NCI-H2029 treated with DMSO at 0.1 percent for 48 hours (cell line): ENCODE measurements at regions not wholly inside any gene's neighbourhood (a gene's known extent, or its start where the extent isn't known, plus 50 kb on each side); places are given as distances from the start of the nearest gene placed in this dataset.
"Not testable (repeated sequence)": the region's sequence is repeated elsewhere in the genome, so short reads cannot be mapped to it uniquely, and the experiment has no call there.

Experiments used
- DNase-seq: peaks from one replicate; lab custom pipeline; 2025; lab: John Stamatoyannopoulos, UW

- DNase-seq = no peak
These were observed 248.7 kb downstream of the TTC6 start for GRCh38 chr14:37843954-37844607.

DNA sequence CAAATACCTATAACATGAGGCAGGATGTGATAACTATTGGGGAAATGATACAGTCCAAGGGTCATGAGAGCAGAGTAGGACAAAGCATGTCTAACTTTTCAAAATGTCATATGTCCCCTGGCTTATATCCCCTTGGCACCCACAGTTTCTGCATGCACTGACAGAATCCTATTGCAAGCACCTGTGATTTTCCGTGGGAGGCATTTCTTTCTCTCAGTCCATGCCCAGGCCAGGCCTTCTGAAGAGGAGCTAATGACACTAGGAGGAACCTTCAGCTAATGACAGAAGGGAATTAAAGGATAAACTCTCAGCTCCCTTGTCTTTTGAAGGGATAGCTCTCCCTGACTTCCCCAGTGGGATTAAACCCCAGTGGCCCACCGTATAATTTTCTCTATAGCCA is 249.2 kb downstream of the TTC6 start:
- no peak for DNase-seq

- DNase-seq = no peak
These were observed 253.7 kb downstream of the TTC6 start for GRCh38 chr14:37848985-37849621.

GRCh38 chr14:37851054-37851453 is 255.6 kb downstream of the TTC6 start:
- no peak for DNase-seq

DNA sequence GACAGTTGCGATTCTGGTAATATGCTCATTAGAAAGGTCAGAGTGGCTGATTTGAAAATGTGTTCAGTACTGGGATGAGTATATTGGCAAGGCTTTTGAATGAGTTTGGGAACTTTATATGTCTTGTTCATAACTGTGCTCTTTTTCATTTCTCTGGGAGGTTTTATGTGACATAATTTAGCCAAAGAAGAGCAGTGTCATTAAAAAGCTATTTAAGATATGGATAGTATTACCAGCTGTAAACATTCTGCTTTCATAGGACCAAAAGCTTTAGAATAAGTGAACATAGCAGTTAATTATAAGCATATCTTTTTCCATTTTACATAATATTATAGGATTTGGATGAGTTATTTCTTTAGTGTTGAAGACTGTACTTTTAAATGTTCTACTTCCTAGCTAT is 260.4 kb downstream of the TTC6 start:
- DNase-seq = no peak

- no peak for DNase-seq
These were observed 262.4 kb downstream of the TTC6 start for GRCh38 chr14:37857774-37858266.

- DNase-seq = no peak
These were observed 263.3 kb downstream of the TTC6 start for GRCh38 chr14:37858733-37859132.

DNA sequence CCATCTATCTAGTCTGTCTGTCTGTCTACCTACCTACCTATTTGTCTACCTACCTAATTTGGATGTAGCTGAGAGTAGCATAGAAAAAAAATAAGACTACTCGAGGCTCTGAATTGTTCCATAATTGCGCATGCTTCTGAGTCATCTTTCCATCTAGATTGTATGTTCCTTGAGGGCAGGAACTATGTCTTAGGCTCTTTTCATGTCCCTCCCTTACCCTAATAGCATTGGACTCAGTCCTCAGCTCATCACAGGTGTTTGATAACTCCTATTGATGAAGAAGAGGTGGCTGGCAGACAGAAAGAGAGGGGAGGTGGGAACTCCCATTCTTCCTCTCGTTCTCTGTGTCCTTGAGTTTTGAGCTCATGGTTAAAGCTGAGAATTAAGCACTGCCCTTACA is 263.7 kb downstream of the TTC6 start:
- DNase-seq = no peak

DNA sequence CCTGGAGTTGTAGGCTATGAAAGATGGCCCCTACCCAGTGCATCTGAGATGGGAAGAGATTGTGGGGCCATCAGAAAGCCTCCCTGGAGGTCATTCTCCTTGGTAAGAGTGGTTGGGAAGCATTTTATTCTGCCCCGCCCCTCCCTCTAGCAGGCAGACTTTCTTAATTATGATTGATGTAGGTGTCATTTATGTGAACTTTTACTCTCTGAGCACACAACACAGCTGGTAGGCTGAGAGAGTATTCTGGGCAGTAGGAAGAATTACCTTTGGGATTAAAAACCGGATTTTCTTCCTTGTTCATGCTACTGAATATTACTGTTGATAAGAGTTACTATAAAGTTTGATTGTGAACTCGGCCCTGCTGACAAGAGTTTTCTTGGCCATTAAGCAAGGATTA is 266.8 kb downstream of the TTC6 start:
- no peak for DNase-seq

GRCh38 chr14:37864128-37864527 is 268.7 kb downstream of the TTC6 start:
- no peak for DNase-seq

DNA sequence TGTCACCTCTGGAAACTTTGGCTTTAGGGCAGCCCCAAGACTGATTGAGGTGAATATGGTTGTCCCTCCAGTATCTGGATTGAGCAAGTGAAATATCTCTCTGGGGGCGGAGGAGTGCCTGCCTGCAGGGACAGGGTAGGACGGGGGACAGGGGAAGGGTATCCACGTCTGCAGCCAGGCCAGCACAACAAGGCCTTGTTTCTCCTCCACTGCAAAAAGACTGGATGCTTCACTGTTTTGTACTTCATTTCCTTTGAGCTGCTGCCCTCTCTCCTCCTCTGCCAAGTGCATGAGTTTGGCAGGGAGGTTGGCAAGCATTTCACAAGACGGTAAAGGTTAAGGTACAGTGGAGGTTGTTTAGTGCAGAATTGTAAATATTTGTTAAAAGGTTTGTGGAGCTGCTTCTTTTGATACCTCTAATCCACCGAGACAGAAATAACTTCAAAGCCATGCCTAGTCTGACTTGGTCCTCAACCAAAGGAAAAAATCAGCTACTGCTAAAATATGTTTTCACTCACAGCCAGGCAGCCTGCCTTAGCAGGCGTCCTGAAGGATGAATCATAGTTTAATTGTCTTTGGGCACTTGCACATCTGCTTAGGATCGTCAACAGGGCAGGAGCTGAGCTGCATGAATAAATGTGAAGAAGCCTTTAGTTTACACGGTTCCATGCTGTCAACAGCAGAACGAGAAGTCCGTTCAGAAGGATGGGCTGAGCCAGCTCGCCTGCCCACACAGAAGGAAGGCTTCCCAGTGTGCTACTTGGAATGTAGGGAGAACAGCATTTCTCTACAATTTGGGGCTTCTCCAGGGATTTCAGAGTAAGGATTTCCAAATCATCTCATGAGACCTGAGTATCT is 269.7 kb downstream of the TTC6 start:
- no peak for DNase-seq

DNA sequence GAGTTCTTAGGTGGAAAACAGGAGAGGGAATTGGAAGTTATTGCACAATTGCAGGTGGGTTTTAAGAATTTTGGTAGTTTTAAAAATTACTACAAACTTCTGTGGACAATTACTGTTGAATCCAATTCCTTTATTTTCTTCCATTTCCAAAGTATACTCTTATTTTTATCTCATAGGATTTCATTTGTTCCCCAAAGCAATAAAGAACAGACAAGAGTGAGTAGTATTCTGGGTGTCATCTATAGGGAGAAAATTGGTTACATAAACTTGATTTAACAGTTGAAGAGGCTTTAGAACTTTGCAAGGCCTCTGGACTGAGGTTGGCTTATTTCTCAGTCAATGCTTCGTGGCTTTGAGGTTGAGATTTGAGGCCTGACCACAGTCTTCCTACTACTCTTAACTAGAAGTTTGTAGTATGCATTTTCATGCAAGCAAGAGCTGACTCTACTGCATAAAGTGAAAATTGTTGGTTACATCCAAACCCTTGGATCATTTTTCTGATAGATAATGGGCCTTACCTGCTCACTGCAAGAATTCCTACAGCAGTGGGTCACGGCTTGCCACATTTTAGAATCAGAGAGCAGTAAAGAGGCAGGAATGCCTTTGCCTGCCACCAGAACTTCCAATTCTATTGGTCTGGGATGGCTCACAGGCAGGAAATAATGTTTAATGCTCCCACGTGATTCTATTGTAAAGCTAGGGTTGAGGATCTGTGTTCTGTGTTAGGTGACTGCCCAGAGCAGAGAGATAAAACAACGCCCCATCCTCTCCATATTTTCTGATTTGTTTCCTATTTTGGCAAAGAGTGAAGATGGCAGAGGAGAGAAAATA is 270.5 kb downstream of the TTC6 start:
- DNase-seq = no peak

DNA sequence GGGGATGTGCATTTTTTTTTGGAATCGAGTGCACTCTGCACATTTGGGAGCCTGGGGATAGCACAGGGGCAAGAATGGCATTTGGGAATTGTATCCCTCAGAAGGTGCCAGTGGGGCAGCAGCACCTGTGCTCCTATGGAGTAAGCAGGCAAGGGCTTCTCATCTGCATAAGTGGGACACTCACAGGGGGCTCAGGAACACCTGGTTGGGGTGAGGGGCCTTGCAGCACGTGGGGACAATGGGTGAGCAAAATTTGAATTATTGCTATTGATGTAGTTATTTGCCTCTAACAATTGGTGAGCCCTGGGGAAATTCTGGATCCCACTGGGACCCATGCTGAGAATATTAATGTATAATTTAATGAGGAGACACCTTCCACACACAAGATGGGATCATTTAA is 274.2 kb downstream of the TTC6 start:
- no peak for DNase-seq

DNA sequence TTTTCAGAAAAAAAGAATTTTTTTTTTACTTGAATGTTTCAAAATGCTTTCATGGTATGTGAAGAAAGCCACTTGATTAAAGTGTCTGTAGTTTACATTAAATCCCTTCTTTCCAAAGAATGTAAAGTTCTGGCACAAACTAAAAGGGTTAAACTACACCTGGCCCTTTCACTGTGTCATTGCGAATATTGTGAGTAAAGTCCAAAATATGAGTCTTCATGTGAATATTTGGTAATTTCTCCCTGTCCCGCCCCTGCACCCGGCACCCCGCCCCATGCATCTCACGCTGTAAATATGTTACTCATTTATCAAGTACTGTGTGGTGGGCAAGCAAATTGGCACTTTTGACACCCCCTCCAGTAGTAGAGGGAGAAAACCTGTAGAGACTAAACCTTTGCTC is 274.7 kb downstream of the TTC6 start:
- no peak for DNase-seq

GRCh38 chr14:37870632-37871346 is 275.4 kb downstream of the TTC6 start:
- no peak for DNase-seq

- not testable (repeated sequence) for DNase-seq
These were observed 278.6 kb downstream of the TTC6 start for GRCh38 chr14:37874065-37874428.

- DNase-seq = peak; percentile 91
These were observed 279.1 kb downstream of the TTC6 start for GRCh38 chr14:37874429-37875109.

GRCh38 chr14:37888234-37888633 is 292.8 kb downstream of the TTC6 start:
- DNase-seq = no peak

DNA sequence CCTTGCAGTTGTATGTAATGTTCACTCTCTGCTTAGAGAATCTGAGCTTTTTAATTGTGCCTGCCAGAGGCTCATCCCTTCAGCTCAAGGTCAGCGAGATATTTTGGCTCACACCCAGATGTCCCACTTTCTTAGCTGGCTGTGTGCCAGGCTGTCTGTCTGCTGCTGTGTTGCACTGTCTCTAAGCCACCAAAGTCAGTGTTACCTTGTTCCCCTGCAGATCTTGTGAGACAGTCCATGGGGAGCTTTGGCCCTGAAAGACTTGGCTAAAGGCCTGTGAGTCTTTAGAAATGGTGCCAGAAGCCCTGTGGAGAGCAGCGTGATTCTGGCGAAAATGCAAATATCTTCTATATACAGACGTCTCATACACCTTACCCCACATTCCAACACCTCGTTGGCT is 293.7 kb downstream of the TTC6 start:
- peak; percentile 33 for DNase-seq

- no peak for DNase-seq
These were observed 294.7 kb downstream of the TTC6 start for GRCh38 chr14:37890095-37890494.

DNA sequence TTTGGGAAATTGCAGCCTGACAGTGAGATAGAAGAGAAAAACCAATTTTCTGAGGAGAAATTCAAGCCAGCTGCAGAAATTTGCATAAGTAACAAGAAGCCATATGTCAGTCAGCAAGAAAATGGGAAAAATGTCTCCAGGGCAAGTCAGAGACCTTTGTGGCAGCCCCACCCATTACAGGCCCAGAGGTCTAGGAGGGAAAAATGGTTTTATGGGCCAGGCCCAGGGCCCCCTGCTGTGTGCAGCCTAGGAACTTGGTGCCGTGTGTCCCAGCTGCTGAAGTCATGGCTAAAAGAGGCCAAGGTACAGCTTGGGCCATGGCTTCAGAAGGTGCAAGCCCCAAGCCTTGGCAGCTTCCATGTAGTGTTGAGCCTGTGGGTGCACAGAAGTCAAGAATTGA is 296.1 kb downstream of the TTC6 start:
- DNase-seq = not testable (repeated sequence)
